Endothelial cell of umbilical vein (primary cell): ENCODE measurements at regions not wholly inside any gene's neighbourhood (a gene's known extent, or its start where the extent isn't known, plus 50 kb on each side); places are given as distances from the start of the nearest gene placed in this dataset.
A peak's percentile ranks its signal among the peaks of the same experiment; 100 is the strongest.
"Not testable (repeated sequence)": the region's sequence is repeated elsewhere in the genome, so short reads cannot be mapped to it uniquely, and the experiment has no call there.

Experiments used
- BruUV-seq: library from RNA; stranded (reverse); fragments of 400-500 nt; replicated peaks from 2 replicates; lab custom pipeline; 2021; lab: Mats Ljungman, UMichigan
- CTCF ChIA-PET: fragments of 300-600, 350-600 bp; sonication (Branson Sonifier 250); formaldehyde crosslinking; loops from one replicate; lab custom pipeline; 2021; ENCODE audit warnings: antibody characterized with exemption, inconsistent platforms; lab: Charles Lee
- POLR2A ChIA-PET: fragments of 300-600, 350-600 bp; sonication (Branson Sonifier 250); formaldehyde crosslinking; loops from one replicate; lab custom pipeline; 2021; ENCODE audit warnings: antibody characterized with exemption, inconsistent platforms; lab: Charles Lee
- DNase-seq: peaks from one replicate; pipeline ENCODE4 v3.0.0-alpha.2; 2011; ENCODE audit warnings: low read depth, low spot score
- FAIRE-seq: peaks from 2 replicates; lab custom pipeline; 2011; peaks lifted over from hg19 to GRCh38; lab: Jason Lieb, UNC
- H2AFZ ChIP-seq: 2 replicates; pipeline ENCODE4 v1.6.0; 2012; ENCODE audit warnings: low read depth, low read length, control low read depth, inconsistent platforms
- H3K27ac ChIP-seq: 2 replicates; pipeline ENCODE4 v1.5.1; 2011; ENCODE audit warnings: low read depth, mild to moderate bottlenecking, control low read depth, low read length, moderate library complexity; ENCODE audit not compliant: insufficient read depth
- H3K27me3 ChIP-seq, 2 experiments: 2 replicates each; pipeline versions ENCODE4 v1.6.0 to v1.6.1; 2011; ENCODE audit warnings: low read length in 2 of 2, mixed read lengths in 1 of 2; ENCODE audit not compliant: control insufficient read depth in 2 of 2, insufficient read depth in 2 of 2
- H3K36me3 ChIP-seq, 2 experiments: 2 replicates in 1 of 2; 3 replicates in 1 of 2; pipeline ENCODE4 v1.5.1; 2011; ENCODE audit warnings: low read length in 2 of 2, mild to moderate bottlenecking in 1 of 2, moderate library complexity in 1 of 2; ENCODE audit not compliant: control insufficient read depth in 2 of 2, insufficient read depth in 2 of 2; ENCODE audit errors: extremely low read depth in 1 of 2
- H3K4me1 ChIP-seq: 3 replicates; pipeline ENCODE4 v1.5.1; 2011; ENCODE audit warnings: mild to moderate bottlenecking, low read length; ENCODE audit not compliant: control insufficient read depth, insufficient read depth; ENCODE audit errors: extremely low read depth
- H3K4me2 ChIP-seq: 2 replicates; pipeline ENCODE4 v1.6.1; 2011; ENCODE audit warnings: low read length, control low read depth, mixed read lengths; ENCODE audit not compliant: insufficient read depth
- H3K4me3 ChIP-seq, 3 experiments: fragments of 200-600 bp in 1 of 3; sonication (generic), shearing (Covaris generic) in 1 of 3; replicated peaks in 1 of 3; 2 replicates each; pipeline ENCODE4 v1.5.1; 2011 to 2016; ENCODE audit warnings: control low read depth in 3 of 3, low read length in 3 of 3, mild to moderate bottlenecking in 2 of 3, inconsistent platforms in 1 of 3, low read depth in 1 of 3, moderate library complexity in 1 of 3; ENCODE audit not compliant: insufficient read depth in 1 of 3
- H3K79me2 ChIP-seq: 2 replicates; pipeline ENCODE4 v1.6.0; 2012; ENCODE audit warnings: low read length, inconsistent platforms; ENCODE audit not compliant: control insufficient read depth, insufficient read depth
- H3K9ac ChIP-seq: replicated peaks from 2 replicates; pipeline ENCODE3; 2011; ENCODE audit warnings: low read length, control low read depth; ENCODE audit not compliant: insufficient read depth; ENCODE audit errors: extremely low read depth
- H3K9me1 ChIP-seq: replicated peaks from 3 replicates; pipeline ENCODE4 v1.6.0; 2011; ENCODE audit warnings: mild to moderate bottlenecking, low read length; ENCODE audit not compliant: control insufficient read depth, insufficient read depth; ENCODE audit errors: extremely low read depth
- H3K9me3 ChIP-seq: replicated peaks from 2 replicates; pipeline ENCODE4 v1.5.1; 2012; ENCODE audit warnings: low read length, inconsistent platforms; ENCODE audit not compliant: control insufficient read depth, insufficient read depth
- H4K20me1 ChIP-seq: replicated peaks from 2 replicates; pipeline ENCODE3; 2011; ENCODE audit warnings: mild to moderate bottlenecking, low read length; ENCODE audit not compliant: control insufficient read depth, insufficient read depth; ENCODE audit errors: extremely low read depth
- EZH2 ChIP-seq: IDR thresholded peaks from 2 replicates; pipeline ENCODE4 v1.6.1; 2012; ENCODE audit warnings: borderline replicate concordance, low read depth, mild to moderate bottlenecking, moderate library complexity, low read length, inconsistent platforms; ENCODE audit not compliant: severe bottlenecking
- FOS ChIP-seq: IDR thresholded peaks from 2 replicates; pipeline ENCODE4 v1.6.1; 2011; ENCODE audit warnings: mild to moderate bottlenecking, low read length, moderate library complexity, borderline replicate concordance; ENCODE audit not compliant: insufficient read depth
- JUN ChIP-seq: IDR thresholded peaks from 2 replicates; pipeline ENCODE4 v1.6.1; 2011; ENCODE audit warnings: borderline replicate concordance, low read depth; ENCODE audit not compliant: insufficient read length, insufficient read depth
- MYC ChIP-seq: IDR thresholded peaks from one replicate; pipeline ENCODE4 v1.6.1; 2011; ENCODE audit warnings: mild to moderate bottlenecking, low read depth, low read length
- POLR2A ChIP-seq: IDR thresholded peaks from 2 replicates; pipeline ENCODE4 v1.6.1; 2012; ENCODE audit warnings: low read depth, mild to moderate bottlenecking, control low read depth, low read length
- dilution Hi-C: fragments of 300-500 bp; cut with MboI; formaldehyde crosslinking; loops from one replicate; pipeline ENCODE4 v1.15.0; 2019; ENCODE audit warnings: low sequenced_read_pairs; ENCODE audit not compliant: extremely low pct_ligation_motif_present
- intact Hi-C: fragments of 100-400 bp; cut with micrococcal nuclease; formaldehyde crosslinking; loops from one replicate; pipeline ENCODE4 v1.10.0; 2022

DNA sequence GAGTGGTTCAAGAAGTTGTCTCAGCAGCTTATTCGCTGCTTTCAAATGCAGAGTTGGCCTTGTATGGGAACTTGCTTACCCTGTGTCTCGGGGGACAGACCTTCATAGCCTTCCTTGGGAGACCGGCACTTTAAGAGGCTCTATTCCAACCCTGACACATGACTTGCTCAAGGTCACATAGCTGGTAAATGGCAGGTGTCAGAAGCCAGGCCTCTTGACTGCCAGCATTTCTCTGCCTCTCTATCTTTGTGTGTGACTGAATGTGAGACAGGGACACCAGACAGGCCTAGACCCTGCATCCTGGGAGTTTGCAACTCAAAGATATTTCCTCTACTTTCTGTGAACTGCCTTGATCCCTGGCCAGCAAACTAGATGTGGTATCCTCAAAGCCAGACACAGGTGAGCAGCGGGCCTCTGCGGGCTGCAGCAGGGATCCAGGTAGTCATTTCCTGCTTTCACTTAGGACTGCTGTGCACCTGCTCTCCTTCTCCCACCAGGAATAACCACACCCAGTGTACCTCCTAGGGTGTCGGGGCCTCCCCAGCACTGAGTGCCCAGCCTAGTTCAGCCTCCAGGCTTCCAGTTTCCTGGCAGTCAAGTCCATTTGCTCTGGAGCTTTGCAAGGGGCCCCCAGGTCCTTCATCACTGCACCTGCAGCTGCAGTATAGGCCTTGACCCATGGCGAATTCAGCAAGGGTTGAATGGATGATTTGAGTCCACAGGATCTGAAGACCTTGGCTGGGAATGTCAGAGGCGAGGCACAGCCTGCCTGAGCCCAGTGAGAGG is 116.6 kb upstream of the TNRC6C start:
- no TSS peak for BruUV-seq
- dilution Hi-C loops, result no loop called here
- H3K9ac ChIP-seq, result no peak overlapping the region
- intact Hi-C loops, result no loop called here
- ChIA-PET CTCF (interaction anchor here (0.6 to 5.0 kb wide), 3 partner anchors 8 to 171 kb away, joined by 3 to 16 read pairs (median 6); no protein-coding TSS in a partner anchor), POLR2A (no interaction called here)
- peaks cover 8% of the 10 kb centered on the region for H3K4me1 ChIP-seq
- H3K27ac ChIP-seq, result no peak overlapping the region
- TF ChIP-seq EZH2 (no peak), POLR2A (no peak)
- H3K79me2 ChIP-seq, result no peaks in the 10 kb centered on the region
- H3K4me2 ChIP-seq, result peak overlapping the region; percentile 57
- peak overlapping the region; percentile 91 for H2AFZ ChIP-seq
- H3K9me1 ChIP-seq, result no peaks in the 10 kb centered on the region
- H3K36me3 ChIP-seq, result no peaks in the 10 kb centered on the region
- DNase-seq (no peak), FAIRE-seq (no peak)
- no peak overlapping the region for H3K4me3 ChIP-seq
- H4K20me1 ChIP-seq, result no peaks in the 10 kb centered on the region
- H3K9me3 ChIP-seq, result no peaks in the 10 kb centered on the region
- no peaks in the 10 kb centered on the region for H3K27me3 ChIP-seq

DNA sequence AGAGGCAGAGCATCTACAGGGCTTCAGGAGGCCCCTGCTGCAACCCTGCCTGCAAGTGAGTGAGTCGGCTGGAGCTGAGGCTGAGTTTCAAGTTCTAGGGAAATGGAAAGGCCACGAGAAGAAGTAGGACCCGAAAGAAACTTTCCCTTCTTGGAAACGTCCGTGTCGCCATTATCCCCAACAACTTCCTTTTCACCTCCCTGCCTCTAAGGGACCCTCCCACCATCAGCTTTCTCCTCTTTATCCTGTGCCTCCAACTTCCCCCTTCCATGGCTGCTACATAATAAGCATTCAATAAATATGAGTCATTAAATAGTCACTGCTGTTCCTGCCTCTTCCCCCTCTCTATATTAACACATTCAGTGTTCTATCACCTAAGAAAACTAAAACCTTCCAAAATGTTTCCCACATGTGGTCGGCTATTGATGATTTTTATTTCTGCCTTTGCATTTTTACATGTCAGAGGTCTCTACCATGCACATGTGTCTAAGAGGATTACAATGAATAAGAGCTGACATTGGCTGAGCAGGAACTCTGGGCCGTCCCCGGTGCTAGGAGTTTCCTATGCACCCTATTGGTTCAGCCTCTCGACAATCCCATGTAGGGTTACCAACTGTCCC is 115.9 kb upstream of the TNRC6C start:
- DNase-seq (peak; percentile 39), FAIRE-seq (peak; percentile 87)
- dilution Hi-C loops (no loop called here), intact Hi-C loops (no loop called here)
- H4K20me1 ChIP-seq, result no peaks in the 10 kb centered on the region
- H3K79me2 ChIP-seq, result no peaks in the 10 kb centered on the region
- ChIA-PET POLR2A (no interaction called here), CTCF (interaction anchor here (0.6 to 5.0 kb wide), 4 partner anchors 9 to 171 kb away, joined by 3 to 16 read pairs (median 4); no protein-coding TSS in a partner anchor)
- H3K36me3 ChIP-seq, result no peaks in the 10 kb centered on the region
- H3K27me3 ChIP-seq, result no peaks in the 10 kb centered on the region
- no TSS peak for BruUV-seq
- H3K9ac ChIP-seq, result no peak overlapping the region
- no peak overlapping the region for H3K4me3 ChIP-seq
- no peak overlapping the region for H3K27ac ChIP-seq
- peak; percentile 71 for TF ChIP-seq FOS
- no peak for TF ChIP-seq MYC
- peak; percentile 30 for TF ChIP-seq JUN
- peak overlapping the region; percentile 91 for H2AFZ ChIP-seq
- peak overlapping the region; percentile 57 for H3K4me2 ChIP-seq
- H3K9me3 ChIP-seq, result no peaks in the 10 kb centered on the region
- H3K4me1 ChIP-seq, result peaks cover 8% of the 10 kb centered on the region
- H3K9me1 ChIP-seq, result no peaks in the 10 kb centered on the region

DNA sequence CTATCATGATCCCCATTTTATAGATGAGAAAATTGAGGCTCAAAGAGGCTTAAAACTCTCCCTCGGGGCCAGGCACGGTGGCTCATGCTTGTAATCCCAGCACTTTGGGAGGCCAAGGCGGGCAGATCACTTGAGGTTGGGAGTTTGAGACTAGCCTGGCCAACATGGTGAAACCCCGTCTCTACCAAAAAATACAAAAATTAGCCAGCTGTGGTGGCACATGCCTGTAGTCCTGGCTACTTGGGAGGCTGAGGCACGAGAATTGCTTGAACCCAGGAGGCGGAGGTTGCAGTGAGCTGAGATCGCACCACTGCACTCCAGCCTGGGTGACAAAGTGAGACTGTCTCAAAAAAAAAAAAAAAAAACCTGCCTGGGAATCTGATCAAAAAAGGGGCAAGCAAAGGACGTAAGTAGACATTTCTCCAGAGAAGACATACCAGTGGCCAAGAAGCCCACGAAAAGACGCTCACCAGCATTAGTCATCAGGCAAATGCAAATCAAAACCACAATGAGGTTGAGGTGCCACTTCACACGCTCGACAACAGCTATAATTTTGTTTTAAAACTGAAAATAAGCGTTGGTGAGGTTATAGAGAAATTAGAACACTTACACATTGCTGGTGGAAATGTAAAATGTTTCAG is 115.1 kb upstream of the TNRC6C start:
- CTCF ChIA-PET, result interaction anchor here (0.7 to 5.0 kb wide), 2 partner anchors 9 to 70 kb away, joined by 3 to 16 read pairs; no protein-coding TSS in a partner anchor
- H3K27ac ChIP-seq, dilution Hi-C loops: not testable (repeated sequence)

More for the DNA sequence above, 115.1 kb upstream of the TNRC6C start:
- H2AFZ ChIP-seq, DNase-seq, BruUV-seq, H3K27me3 ChIP-seq, H3K4me2 ChIP-seq, H3K9ac ChIP-seq, FAIRE-seq, H3K9me3 ChIP-seq, H3K79me2 ChIP-seq, H3K9me1 ChIP-seq, H4K20me1 ChIP-seq, H3K36me3 ChIP-seq, intact Hi-C loops, H3K4me1 ChIP-seq, H3K4me3 ChIP-seq: not testable (repeated sequence)
- POLR2A ChIA-PET, result interaction anchor here (0.6 kb wide), 1 partner anchor 115 kb away, joined by 3 read pairs; the partner anchor contains the start of gene TNRC6C
